Stomach (tissue), 4 donors: ENCODE measurements at regions not wholly inside any gene's neighbourhood (a gene's known extent, or its start where the extent isn't known, plus 50 kb on each side); places are given as distances from the start of the nearest gene placed in this dataset.

ENCODE experiments used
- CTCF ChIP-seq, 7 experiments: fragments of 450-650 bp in 4 of 7; fragments of 200-600 bp in 3 of 7; sonication (generic) in 3 of 7; IDR thresholded peaks; one replicate each; pipeline ENCODE4 v1.5.1; 2016 to 2019; ENCODE audit warnings: antibody characterized with exemption in 7 of 7, control low read depth in 2 of 7, mild to moderate bottlenecking in 1 of 7
- POLR2A ChIP-seq, 4 donors: fragments of 450-650 bp; IDR thresholded peaks; one replicate each; pipeline ENCODE4 v1.6.1; 2016; ENCODE audit warnings: antibody characterized with exemption in 4 of 4, control low read depth in 2 of 4, mild to moderate bottlenecking in 1 of 4, moderate library complexity in 1 of 4
- POLR2AphosphoS5 ChIP-seq, 3 donors: sonication (generic); formaldehyde crosslinking; IDR thresholded peaks; one replicate each; pipeline ENCODE4 v1.6.1; 2016; ENCODE audit warnings: antibody characterized with exemption in 3 of 3

GRCh38 chr2:240269380-240269779 lies 128.9 kb upstream of the OTOS start:
- TF ChIP-seq CTCF (IDR thresholded peaks at IDR 0.05), result no peak
- no peak for TF ChIP-seq POLR2A (IDR thresholded peaks at IDR 0.05)
- TF ChIP-seq POLR2AphosphoS5 (IDR thresholded peaks at IDR 0.05), result no peak
